ENCODE measurements at regions not wholly inside any gene's neighbourhood (a gene's known extent, or its start where the extent isn't known, plus 50 kb on each side); places are given as distances from the start of the nearest gene placed in this dataset.
A peak's percentile ranks its signal among the peaks of the same experiment; 100 is the strongest.
"Not testable (repeated sequence)": the region's sequence is repeated elsewhere in the genome, so short reads cannot be mapped to it uniquely, and the experiment has no call there.

DNA sequence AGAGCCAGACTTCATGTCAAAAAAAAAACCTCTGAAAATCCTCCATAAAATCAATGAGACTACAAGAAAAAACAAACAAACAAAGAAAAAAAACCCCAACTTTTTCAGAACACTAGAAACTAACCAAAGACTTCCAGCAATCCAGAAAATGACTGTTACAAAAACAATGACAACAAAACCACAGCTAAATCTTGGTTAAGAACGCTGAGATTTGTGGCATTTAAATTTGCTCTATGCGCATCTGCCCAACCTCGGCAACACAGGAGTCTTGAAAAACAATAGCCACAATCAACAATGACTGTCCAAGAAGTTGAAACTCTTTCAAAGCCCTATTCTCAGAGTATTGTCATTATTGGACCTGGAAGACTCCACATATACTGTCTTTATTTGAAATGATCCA, 402.4 kb downstream of the ZFHX3 start:
- ATAC-seq (replicated peaks) = no peak
- Mint-ChIP-seq H3K36me3 (ENCODE audit: insufficient read depth) (no peaks in the 10 kb centered on the region), H3K27ac (peak overlapping the region in 1 of 2 donors; percentile 33), H3K9me3 (no peaks in the 10 kb centered on the region), H3K4me3 (no peak overlapping the region), H3K4me1 (ENCODE audit: low read depth in 2 of 2) (no peaks in the 10 kb centered on the region), H3K27me3 (no peaks in the 10 kb centered on the region)
- DNase-seq = no peak

DNA sequence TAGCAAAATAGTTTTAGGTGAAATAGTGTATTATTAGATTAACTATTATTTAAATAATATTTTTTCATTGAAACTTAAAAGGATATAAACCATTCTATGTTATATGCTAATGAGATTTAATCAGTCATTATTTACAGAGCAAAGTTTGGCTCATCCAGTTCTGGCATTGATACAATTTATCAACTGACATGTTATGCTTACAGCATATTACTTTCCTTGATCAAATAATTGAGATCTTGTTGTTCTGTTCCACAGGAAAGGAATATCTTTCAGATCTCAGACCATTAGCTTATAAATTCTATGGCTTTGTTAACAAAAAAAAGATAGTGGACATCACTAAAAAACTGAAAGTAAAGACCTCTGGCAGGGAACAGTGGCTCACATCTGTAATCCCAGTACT, 403.0 kb downstream of the ZFHX3 start:
- H3K4me1 Mint-ChIP-seq (ENCODE audit: low read depth in 2 of 2) = no peaks in the 10 kb centered on the region
- no peak overlapping the region for H3K27ac Mint-ChIP-seq
- no peaks in the 10 kb centered on the region for H3K27me3 Mint-ChIP-seq
- ATAC-seq (replicated peaks) (no peak), DNase-seq (no peak)
- no peaks in the 10 kb centered on the region for H3K9me3 Mint-ChIP-seq
- no peak overlapping the region for H3K4me3 Mint-ChIP-seq
- no peaks in the 10 kb centered on the region for H3K36me3 Mint-ChIP-seq (ENCODE audit: insufficient read depth)

DNA sequence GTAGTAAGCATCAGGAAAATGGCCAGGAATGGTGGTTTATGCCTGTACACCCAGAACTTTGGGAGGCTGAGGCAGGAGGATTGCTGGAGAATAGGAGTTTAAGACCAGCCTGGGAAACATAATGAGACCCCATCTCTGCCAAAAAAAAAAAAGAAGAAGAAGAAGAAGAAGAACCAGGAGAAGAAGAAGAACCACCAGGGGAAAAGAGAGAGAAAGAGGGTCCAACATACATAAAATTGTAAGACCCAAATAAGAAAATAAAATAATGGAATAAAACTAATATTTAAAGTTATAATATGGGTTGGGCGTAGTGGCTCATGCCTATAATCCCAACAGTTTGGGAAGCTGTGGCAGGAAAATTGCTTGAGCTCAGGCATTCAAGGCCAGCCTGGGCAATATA, 408.4 kb downstream of the ZFHX3 start:
- H3K27ac Mint-ChIP-seq = no peak overlapping the region
- ATAC-seq (replicated peaks) = no peak
- H3K9me3 Mint-ChIP-seq = peaks cover 6 to 9% of the 10 kb centered on the region in 2 donors
- H3K36me3 Mint-ChIP-seq (ENCODE audit: insufficient read depth) = no peaks in the 10 kb centered on the region
- H3K27me3 Mint-ChIP-seq = no peaks in the 10 kb centered on the region
- no peaks in the 10 kb centered on the region for H3K4me1 Mint-ChIP-seq (ENCODE audit: low read depth in 2 of 2)
- H3K4me3 Mint-ChIP-seq = no peak overlapping the region
- DNase-seq = no peak

DNA sequence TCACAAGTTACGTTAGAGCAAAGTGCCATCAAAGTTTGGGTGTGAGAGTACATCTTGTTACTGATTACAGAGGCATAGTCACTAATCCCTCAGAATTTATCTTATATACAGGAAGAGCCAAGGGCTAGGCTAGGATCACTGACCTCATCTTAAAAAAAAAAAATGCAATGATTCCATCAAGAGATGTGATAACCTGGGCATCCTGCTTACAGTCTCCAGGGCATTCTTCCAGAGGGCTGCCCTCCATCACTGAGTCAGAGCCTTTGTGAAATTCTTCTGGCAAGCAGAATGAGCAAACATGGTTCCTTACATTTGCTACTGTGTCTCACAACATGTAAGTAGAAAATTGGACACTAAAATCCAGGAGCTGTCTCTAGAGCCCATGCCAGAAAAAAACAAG, 410.6 kb downstream of the ZFHX3 start:
- H3K27ac Mint-ChIP-seq = no peak overlapping the region
- H3K9me3 Mint-ChIP-seq = peaks cover 6 to 9% of the 10 kb centered on the region in 2 donors
- no peaks in the 10 kb centered on the region for H3K4me1 Mint-ChIP-seq (ENCODE audit: low read depth in 2 of 2)
- DNase-seq = no peak
- H3K27me3 Mint-ChIP-seq = no peaks in the 10 kb centered on the region
- no peak for ATAC-seq (replicated peaks)
- H3K36me3 Mint-ChIP-seq (ENCODE audit: insufficient read depth) = no peaks in the 10 kb centered on the region
- H3K4me3 Mint-ChIP-seq = no peak overlapping the region

DNA sequence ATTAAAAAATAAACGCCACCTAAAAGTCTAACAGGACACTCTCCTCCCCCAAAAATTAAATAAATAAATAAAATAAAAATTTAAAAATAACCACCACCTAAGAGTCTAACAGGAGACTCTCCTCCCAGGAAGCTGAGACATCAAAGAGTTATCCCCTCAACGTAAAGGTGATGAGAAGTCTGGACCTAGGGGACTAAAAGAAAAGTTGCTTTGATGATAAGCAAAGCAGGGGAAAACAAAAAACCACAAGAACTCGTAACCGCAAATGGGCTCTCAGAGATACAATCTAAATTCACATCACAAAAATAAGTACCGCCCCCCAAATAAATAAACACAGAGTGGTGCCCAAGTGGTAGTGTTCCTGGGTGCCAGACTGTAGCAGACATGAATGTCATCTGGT, 412.2 kb downstream of the ZFHX3 start:
- Mint-ChIP-seq H3K4me1 (ENCODE audit: low read depth in 2 of 2) (no peaks in the 10 kb centered on the region), H3K27me3 (no peaks in the 10 kb centered on the region), H3K4me3 (no peak overlapping the region), H3K27ac (no peak overlapping the region), H3K36me3 (ENCODE audit: insufficient read depth) (no peaks in the 10 kb centered on the region), H3K9me3 (peaks cover 6 to 9% of the 10 kb centered on the region in 2 donors)
- DNase-seq (no peak), ATAC-seq (replicated peaks) (no peak)

DNA sequence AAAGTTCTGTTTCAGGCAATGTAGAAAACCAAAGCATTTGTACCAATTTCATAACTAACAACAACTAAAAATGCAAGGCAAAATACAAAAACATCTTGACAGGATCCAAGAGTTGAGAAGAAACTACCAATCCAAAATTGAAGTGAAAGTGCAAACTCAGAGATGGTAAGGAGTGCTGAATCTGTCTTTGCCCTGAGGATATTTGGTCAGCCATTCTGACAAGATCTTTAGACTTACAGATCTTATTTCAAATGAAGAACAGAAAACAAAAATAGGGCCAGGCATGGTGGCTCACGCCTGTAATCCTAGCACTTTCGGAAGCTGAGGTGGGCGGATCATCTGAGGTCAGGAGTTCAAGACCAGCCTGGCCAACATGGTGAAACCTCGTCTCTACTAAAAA, 412.8 kb downstream of the ZFHX3 start:
- no peaks in the 10 kb centered on the region for H3K4me1 Mint-ChIP-seq (ENCODE audit: low read depth in 2 of 2)
- no peak overlapping the region for H3K4me3 Mint-ChIP-seq
- H3K27ac Mint-ChIP-seq = no peak overlapping the region
- ATAC-seq (replicated peaks) = no peak
- H3K27me3 Mint-ChIP-seq = no peaks in the 10 kb centered on the region
- H3K36me3 Mint-ChIP-seq (ENCODE audit: insufficient read depth) = no peaks in the 10 kb centered on the region
- no peak for DNase-seq
- peaks cover 6 to 9% of the 10 kb centered on the region in 2 donors for H3K9me3 Mint-ChIP-seq

DNA sequence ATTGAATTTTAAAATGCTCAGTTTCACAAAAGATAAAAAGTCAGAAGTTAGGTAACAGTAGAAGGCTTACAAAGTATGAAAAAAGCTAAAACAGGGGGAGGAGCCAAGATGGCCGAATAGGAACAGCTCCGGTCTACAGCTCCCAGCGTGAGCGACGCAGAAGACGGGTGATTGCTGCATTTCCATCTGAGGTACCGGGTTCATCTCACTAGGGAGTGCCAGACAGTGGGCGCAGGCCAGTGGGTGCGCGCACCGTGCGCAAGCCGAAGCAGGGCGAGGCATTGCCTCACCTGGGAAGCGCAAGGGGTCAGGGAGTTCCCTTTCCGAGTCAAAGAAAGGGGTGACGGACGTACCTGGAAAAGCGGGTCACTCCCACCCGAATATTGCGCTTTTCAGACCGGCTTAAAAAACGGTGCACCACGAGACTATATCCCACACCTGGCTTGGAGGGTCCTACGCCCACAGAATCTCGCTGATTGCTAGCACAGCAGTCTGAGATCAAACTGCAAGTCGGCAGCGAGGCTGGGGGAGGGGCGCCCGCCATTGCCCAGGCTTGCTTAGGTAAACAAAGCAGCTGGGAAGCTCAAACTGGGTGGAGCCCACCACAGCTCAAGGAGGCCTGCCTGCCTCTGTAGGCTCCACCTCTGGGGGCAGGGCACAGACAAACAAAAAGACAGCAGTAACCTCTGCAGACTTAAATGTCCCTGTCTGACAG, 420.6 kb downstream of the ZFHX3 start:
- H3K4me1 Mint-ChIP-seq (ENCODE audit: low read depth in 2 of 2); H3K36me3 Mint-ChIP-seq (ENCODE audit: insufficient read depth); ATAC-seq (replicated peaks); H3K9me3 Mint-ChIP-seq; H3K27me3 Mint-ChIP-seq; DNase-seq: not testable (repeated sequence)
- peak overlapping the region; percentile 53 to 58 for H3K27ac Mint-ChIP-seq
- peak overlapping the region; percentile 44 to 66 for H3K4me3 Mint-ChIP-seq

DNA sequence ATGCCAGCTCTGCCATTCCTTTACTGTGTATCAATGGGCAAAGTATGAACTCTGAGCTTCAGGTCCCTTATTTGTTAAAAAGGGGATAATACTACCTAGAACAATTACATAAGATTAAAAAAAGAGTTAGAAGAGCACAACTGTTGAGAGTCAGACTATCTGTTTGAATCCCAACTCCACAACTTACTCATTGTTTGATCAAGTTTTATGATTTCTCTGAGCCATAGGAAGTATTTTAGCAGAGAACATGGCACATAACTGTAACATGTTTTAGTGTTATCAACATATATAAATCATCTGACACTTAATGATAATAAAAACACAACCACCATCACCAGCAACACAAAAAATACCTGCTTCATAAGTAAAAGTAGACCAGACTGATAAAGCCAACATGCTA, 421.3 kb downstream of the ZFHX3 start:
- no peaks in the 10 kb centered on the region for H3K4me1 Mint-ChIP-seq (ENCODE audit: low read depth in 2 of 2)
- peak overlapping the region; percentile 53 to 58 for H3K27ac Mint-ChIP-seq
- DNase-seq (no peak), ATAC-seq (replicated peaks) (no peak)
- H3K36me3 Mint-ChIP-seq (ENCODE audit: insufficient read depth) = no peaks in the 10 kb centered on the region
- peak overlapping the region in 1 of 2 donors; percentile 66 for H3K4me3 Mint-ChIP-seq
- no peaks in the 10 kb centered on the region for H3K9me3 Mint-ChIP-seq
- H3K27me3 Mint-ChIP-seq = no peaks in the 10 kb centered on the region

DNA sequence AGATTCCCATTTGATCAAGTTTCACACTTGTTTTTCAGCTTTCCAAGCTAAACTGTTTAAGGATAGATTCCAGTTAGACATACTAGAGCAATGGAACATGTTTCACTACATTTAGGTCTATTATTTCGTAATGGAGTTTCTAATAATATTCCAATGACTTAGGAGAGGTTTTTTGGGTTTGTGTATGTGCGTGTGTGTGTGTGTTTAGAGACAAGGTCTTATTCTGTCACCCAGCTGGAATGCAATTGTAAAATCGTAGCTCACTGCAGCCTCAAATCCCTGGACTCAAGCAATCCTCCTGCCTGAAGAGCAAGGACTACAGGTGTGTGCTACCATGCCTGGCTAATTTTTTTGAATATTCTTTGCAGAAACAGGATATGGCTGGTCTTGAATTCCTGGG, 426.3 kb downstream of the ZFHX3 start:
- H3K27ac Mint-ChIP-seq = no peak overlapping the region
- H3K4me3 Mint-ChIP-seq = no peak overlapping the region
- ATAC-seq (replicated peaks) (no peak), DNase-seq (no peak)
- no peaks in the 10 kb centered on the region for H3K36me3 Mint-ChIP-seq (ENCODE audit: insufficient read depth)
- H3K4me1 Mint-ChIP-seq (ENCODE audit: low read depth in 2 of 2) = no peaks in the 10 kb centered on the region
- no peaks in the 10 kb centered on the region for H3K27me3 Mint-ChIP-seq
- no peaks in the 10 kb centered on the region for H3K9me3 Mint-ChIP-seq

DNA sequence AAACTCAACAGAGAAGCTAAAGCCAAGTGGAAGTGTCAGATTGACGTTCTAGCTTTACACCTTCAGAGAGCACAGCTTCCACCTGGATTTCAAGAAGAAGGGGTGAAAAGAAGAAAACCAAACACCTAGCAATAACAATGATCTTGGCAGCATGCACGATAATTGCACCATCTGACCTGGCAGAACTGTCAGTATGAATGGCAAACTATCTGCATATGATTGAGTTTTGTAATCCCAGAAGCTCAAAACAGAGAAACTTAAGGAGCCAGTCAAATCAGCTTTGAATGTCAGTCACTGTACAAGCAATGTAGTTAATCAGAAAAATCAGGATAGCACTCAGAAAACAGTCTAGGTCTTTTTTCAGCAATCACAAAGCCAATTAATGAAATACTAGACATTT, 427.1 kb downstream of the ZFHX3 start:
- Mint-ChIP-seq H3K27me3 (no peaks in the 10 kb centered on the region), H3K36me3 (ENCODE audit: insufficient read depth) (no peaks in the 10 kb centered on the region), H3K27ac (no peak overlapping the region), H3K4me3 (no peak overlapping the region), H3K4me1 (ENCODE audit: low read depth in 2 of 2) (no peaks in the 10 kb centered on the region), H3K9me3 (no peaks in the 10 kb centered on the region)
- DNase-seq (no peak), ATAC-seq (replicated peaks) (no peak)

DNA sequence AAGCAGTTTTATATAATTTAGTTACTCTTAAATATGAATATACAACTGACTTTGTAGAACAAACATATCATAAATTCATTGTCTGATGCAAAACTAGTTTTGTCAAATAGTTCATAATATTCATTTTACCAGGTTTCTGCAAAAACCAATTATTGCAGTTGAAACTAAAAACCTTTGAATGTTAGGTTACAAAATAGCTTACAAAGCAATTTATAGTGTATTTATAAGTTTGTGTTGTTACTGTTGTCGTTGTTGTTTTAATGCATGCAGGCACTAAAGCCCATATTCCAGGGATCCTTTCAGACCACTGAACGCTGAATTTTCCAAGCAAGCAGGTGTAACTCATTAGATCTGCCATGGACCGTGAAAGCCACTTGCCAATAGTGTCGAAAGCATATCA, 427.6 kb downstream of the ZFHX3 start:
- no peak overlapping the region for H3K27ac Mint-ChIP-seq
- H3K4me1 Mint-ChIP-seq (ENCODE audit: low read depth in 2 of 2) = no peaks in the 10 kb centered on the region
- ATAC-seq (replicated peaks) = no peak
- H3K27me3 Mint-ChIP-seq = no peaks in the 10 kb centered on the region
- H3K9me3 Mint-ChIP-seq = no peaks in the 10 kb centered on the region
- no peaks in the 10 kb centered on the region for H3K36me3 Mint-ChIP-seq (ENCODE audit: insufficient read depth)
- no peak for DNase-seq
- no peak overlapping the region for H3K4me3 Mint-ChIP-seq

DNA sequence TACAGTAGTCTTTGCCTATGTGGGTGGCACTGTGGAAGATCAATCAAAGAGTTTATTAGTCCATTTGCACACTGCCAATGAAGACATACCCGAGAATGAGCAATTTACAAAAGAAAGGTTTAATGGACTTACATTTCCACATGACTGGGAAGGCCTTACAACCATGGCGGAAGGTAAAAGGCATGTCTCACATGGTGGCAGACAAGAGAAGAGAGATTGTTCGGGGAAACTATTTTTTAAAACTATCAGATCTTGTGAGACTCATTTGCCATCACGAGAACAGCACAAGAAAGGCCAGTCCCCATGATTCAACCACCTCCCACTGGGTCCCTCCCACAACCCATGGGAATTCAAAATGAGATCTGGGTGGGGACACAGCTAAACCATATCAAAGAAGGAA, 432.1 kb downstream of the ZFHX3 start:
- Mint-ChIP-seq H3K4me1 (ENCODE audit: low read depth in 2 of 2) (no peaks in the 10 kb centered on the region), H3K9me3 (no peaks in the 10 kb centered on the region), H3K27me3 (no peaks in the 10 kb centered on the region)

DNA sequence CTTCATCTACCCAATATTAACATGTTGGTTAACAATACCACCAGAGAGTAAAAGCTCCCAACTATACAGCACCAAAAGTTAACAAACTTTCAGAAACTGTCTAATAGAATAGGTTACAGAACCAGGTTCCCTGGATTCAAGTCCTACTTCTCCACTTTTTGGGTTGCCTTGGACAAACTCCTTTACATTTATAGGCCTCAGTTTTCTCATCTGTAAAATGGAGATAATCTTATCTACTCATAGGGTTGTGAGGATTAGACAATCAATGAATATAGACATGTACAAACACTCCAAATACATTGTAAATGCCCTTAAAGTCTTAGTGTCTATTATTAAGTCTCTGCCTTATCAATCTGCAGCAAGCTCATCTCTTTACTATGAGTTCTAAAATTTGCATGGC, 435.2 kb downstream of the ZFHX3 start:
- Mint-ChIP-seq H3K4me1 (ENCODE audit: low read depth in 2 of 2) (no peaks in the 10 kb centered on the region), H3K27ac (no peak overlapping the region)

More for the DNA sequence above, 432.1 kb downstream of the ZFHX3 start:
- Mint-ChIP-seq H3K4me3 (no peak overlapping the region), H3K27ac (peak overlapping the region in 1 of 2 donors; percentile 18), H3K36me3 (ENCODE audit: insufficient read depth) (no peaks in the 10 kb centered on the region)
- ATAC-seq (replicated peaks) = no peak
- DNase-seq = no peak

DNA sequence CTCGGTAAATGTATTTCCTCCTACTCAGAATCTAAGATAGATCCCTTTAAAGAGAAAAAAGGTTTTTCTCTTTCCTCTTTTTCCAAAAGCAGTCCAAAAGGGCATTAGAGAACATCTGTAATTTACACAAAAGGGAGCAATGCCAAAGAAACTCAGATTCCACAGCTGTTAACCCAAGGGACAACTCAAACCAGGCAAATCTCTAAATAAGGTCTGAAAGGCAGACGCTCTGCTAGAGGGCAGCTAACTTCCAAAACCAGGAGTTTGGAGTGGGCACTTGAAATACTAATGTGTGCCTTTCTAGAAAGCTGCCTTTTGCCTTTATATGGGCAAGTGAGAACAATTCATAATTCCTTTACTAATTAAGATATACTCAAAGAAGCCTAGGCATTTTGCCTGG, 435.7 kb downstream of the ZFHX3 start:
- Mint-ChIP-seq H3K4me3 (no peak overlapping the region), H3K27me3 (no peaks in the 10 kb centered on the region), H3K4me1 (ENCODE audit: low read depth in 2 of 2) (no peaks in the 10 kb centered on the region), H3K27ac (no peak overlapping the region), H3K9me3 (no peaks in the 10 kb centered on the region), H3K36me3 (ENCODE audit: insufficient read depth) (no peaks in the 10 kb centered on the region)
- no peak for ATAC-seq (replicated peaks)
- DNase-seq = no peak

More for the DNA sequence above, 435.2 kb downstream of the ZFHX3 start:
- ATAC-seq (replicated peaks) = no peak
- H3K9me3 Mint-ChIP-seq = no peaks in the 10 kb centered on the region
- no peak for DNase-seq
- H3K27me3 Mint-ChIP-seq = no peaks in the 10 kb centered on the region
- H3K36me3 Mint-ChIP-seq (ENCODE audit: insufficient read depth) = no peaks in the 10 kb centered on the region
- H3K4me3 Mint-ChIP-seq = no peak overlapping the region

DNA sequence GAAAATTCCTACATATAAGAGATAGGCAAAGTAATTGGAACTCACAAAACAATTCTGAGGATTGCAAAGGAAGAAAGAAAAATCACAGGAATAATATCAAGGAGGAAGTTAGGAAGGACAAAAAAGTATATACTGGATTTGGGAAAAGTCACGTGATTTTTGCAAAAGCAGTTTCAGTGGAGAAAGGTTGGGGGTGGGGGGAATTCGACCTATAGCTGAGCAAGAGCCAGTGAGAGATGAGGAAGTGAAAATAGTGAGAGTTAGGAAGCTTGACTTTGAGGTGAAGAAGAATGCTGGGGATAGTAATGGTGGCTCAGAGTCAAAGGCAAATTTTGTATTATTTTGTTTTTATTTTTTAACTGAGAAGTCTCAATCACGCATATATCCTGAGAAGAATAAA, 438.0 kb upstream of the PMFBP1 start:
- ATAC-seq (replicated peaks) (no peak), DNase-seq (no peak)
- no peaks in the 10 kb centered on the region for H3K4me1 Mint-ChIP-seq (ENCODE audit: low read depth in 2 of 2)
- H3K36me3 Mint-ChIP-seq (ENCODE audit: insufficient read depth) = no peaks in the 10 kb centered on the region
- no peaks in the 10 kb centered on the region for H3K27me3 Mint-ChIP-seq
- H3K9me3 Mint-ChIP-seq = no peaks in the 10 kb centered on the region
- H3K4me3 Mint-ChIP-seq = no peak overlapping the region
- no peak overlapping the region for H3K27ac Mint-ChIP-seq
